DMS153 treated with DMSO at 0.1 percent for 48 hours (cell line): ENCODE measurements at regions not wholly inside any gene's neighbourhood (a gene's known extent, or its start where the extent isn't known, plus 50 kb on each side); places are given as distances from the start of the nearest gene placed in this dataset.
"Not testable (repeated sequence)": the region's sequence is repeated elsewhere in the genome, so short reads cannot be mapped to it uniquely, and the experiment has no call there.

ENCODE experiments used
- DNase-seq: peaks from one replicate; lab custom pipeline; 2025; ENCODE audit not compliant: unreplicated experiment; lab: John Stamatoyannopoulos, UW

DNA sequence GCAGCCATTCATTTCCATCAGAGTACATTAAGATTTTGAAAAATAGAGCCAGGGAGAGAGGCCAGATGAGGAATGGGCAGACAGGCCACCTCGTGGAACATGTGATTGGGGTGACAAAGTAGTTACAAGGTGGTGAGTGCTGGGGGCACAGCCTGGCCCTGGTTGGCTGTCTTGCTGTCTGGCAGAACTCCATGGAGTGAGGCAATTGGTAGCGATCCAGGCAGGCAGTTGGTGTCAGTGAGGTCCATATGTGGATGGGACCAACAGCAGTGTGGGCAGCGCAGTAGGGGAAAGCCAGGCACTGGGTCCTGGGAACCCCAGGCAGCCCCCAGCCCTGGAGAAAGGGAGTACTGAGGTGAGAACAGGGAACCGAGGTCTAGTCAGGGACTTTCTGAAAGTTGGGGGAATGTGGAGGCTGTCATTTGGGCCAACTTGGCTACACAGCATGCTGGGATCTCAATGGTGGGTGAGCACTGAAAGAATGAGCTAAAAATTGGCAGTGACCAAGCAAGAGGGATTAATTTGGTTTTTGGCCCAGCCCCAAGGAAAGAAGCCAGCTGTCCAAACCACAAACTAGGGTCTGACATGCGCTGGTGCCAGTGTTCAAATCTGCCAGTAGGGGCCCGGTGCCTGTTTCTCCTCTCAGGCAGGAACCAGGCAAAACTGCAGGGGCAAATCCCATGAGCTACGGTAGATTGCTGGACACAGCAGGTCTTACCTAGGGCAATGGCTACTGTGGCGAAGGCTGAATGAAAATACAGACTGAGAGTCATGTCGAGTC is 61.4 kb upstream of the E2F3 start:
- DNase-seq, result no peak

DNA sequence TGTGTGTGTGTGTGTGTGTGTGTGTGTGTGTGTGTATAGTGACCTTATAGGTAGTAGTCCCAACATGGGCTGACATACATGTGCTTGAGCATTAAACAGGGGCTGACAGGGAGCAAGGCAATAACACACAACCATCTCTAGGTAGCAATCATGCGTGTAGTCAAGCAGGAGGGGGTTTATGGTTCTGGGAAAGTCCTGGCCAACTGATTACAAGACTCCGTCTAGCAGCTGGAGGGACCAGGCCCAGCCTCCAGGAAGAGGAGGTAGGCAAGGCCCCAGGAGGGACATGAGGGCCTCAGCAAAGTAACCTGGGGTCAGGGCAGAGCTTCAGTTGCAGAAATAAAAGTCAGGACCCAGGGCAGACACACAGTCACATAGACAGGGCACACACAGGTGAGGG is 60.6 kb upstream of the E2F3 start:
- no peak for DNase-seq

DNA sequence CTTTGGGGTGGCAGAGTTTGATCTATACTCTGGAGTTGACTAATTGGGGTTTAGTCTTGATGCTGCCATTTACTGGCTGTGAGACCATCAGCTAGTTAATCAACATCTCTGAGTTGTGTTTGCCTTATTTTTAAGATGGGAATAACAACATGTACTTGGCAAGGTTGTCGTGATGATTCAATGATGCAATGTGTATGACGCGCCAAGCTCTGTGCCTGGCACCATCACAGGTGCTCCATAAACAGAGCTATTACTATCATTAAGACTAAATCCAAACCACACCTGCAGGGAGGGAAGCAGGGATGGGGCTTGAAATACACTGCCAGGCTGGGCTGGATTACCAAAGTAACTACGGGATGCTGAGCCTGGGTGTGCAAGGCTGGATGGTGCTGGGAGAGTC is 60.1 kb upstream of the E2F3 start:
- DNase-seq, result no peak

DNA sequence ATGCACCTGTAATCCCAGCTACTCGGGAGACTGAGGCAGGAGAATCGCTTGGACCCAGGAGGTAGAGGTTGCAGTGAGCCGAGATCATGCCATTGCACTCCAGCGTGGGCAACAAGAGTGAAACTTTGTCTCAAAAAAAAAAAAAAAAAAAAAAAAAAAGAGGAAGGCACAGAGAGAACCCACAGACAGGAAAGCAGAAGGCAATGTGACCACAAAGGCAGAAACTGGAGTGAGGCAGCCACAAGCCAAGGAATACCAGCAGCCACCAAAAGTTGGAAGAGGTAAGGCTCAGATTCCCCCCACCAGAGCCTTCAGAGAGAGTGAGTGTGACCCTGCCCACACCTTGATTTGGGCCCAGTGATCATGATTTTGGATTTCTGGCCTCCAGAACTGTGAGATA is 54.7 kb upstream of the E2F3 start:
- not testable (repeated sequence) for DNase-seq

DNA sequence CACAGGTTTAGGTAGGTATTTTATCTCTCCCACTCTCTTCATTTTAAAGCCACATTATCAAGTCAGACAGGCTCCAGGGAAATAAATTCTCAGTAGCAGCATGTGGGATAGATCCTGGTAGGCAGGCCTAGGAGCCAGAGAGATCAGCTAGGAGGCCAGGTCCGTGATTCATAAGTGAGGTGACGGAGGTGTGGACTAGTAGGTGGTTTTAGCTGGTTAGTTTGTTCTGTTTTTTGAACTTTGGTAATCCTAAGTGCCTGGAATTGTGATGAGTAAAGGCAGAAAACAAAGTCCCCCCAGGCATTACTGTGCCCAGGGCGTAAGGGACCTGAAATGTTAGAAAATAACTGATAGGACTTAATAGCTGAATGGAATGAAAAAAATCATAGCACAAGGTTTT is 53.6 kb upstream of the E2F3 start:
- no peak for DNase-seq

DNA sequence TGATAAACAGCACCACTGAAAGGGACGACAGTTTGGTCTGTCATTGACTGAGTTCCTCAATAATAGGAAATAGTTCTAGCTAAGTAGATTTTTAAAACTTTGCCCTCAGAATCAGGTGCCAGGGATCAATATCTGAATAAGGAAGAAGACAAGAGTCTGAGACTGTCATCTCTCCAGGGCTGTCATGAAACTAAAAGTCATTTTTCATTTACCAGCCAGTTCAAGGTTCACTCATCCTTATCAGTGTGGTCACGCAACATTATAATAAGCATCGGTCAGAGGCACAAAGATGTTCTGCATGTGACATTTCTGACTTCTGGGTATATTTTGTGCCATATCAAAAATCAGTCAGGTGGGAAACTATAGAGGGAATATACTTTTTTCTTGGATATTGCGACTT is 52.5 kb upstream of the E2F3 start:
- DNase-seq, result no peak

DNA sequence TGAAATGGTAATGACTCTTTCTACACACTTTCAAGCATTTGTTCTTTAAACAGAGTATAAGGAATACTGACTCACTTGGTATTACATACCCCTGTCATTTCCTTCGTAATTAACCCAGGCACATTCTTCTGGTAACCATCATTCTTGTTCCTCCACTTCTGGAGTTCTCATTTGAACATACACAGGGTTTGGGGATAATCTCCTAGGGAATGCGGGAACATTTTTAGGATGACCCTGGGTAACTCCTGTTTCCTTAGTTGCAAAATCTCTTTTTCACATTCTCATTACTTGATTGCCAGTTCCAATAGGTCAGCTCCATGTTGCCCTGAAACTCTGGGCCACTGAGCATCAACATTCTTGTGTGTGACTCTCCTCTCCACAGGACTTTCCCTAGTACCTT is 51.5 kb upstream of the E2F3 start:
- DNase-seq, result no peak

DNA sequence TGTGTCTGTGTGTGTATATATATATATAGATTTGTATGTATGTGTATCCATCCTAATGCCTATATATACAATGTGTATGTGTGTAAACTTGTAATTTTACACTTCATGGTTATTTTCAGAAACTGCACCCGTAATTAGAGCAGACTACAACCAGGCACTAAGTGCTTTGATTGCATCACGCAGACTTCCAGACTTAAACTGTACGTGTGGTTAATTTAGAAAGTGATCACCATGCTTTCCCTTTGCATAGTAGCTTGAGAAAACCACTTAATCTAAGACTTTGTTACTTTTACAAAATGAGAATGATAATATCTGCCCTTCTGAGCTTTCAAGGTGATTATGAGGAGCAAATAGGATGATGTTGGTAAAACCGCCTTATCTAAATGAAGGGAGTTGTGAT is 50.1 kb upstream of the E2F3 start:
- no peak for DNase-seq
